NCI-H2029 treated with DMSO at 0.1 percent for 48 hours (cell line): ENCODE measurements at regions not wholly inside any gene's neighbourhood (a gene's known extent, or its start where the extent isn't known, plus 50 kb on each side); places are given as distances from the start of the nearest gene placed in this dataset.

Experiments used
- DNase-seq: peaks from one replicate; lab custom pipeline; 2025; lab: John Stamatoyannopoulos, UW

DNA sequence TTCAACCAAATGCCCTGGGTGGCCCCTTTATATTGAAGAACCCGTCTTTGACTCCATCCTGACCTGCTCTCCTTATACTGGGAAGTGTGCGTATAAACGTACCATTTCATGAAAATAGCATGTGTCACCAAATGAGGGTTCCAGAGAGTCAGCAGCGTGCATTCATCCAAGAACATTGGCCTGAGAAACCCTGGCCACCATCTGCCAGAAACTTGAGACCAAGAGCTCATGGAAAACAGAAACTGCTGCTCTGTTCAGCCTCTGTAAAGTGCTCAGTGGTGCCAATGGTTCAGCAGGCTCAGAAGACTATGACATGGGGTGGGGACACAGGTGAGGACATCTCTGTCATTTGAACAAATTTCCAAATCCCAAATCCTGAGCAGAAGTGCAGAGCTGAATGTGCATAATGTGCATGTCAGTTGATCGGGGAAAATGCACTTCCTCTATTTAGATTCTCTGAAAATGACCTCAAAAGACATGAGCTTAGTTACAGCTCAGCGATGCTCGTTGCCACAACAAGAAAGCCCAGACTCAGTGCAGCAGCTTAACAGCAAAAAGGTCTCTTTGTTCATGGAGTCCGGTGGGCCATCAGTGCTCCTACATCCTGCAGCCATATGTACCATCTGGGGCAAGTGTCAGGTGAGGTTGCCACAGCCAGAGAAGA, 176.1 kb downstream of the ATPSCKMT start:
- DNase-seq: no peak

DNA sequence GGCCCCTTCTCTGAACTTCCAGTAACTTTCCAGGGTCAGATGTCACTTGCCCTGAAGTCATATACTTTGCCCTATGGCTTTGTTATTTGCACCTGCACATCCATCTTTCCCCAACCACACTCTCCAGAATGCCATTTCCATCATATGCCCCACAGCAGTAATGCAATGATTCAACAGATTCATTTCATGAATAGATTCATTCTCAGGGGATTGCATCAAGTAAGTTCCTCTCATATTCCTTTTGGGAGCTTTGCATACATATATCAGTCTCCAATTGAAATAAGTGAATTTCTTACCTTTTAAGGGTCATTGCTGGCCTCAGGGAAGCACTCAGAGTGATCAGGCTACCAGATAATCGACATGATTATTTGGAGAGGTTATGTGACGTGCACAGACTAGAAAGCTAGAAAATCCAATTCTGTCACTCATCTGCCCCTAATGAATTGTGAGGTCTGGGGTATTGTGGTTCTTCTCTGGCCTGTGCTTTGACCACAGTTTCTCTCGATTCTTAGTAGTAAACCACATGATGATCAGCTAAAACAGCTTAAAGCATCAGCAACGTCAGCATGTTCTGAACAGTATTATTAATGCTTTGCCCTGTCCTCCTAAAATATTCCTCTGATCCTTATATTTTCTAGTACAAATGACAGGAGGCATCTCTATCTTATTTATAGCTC, 179.9 kb downstream of the ATPSCKMT start:
- DNase-seq: no peak

DNA sequence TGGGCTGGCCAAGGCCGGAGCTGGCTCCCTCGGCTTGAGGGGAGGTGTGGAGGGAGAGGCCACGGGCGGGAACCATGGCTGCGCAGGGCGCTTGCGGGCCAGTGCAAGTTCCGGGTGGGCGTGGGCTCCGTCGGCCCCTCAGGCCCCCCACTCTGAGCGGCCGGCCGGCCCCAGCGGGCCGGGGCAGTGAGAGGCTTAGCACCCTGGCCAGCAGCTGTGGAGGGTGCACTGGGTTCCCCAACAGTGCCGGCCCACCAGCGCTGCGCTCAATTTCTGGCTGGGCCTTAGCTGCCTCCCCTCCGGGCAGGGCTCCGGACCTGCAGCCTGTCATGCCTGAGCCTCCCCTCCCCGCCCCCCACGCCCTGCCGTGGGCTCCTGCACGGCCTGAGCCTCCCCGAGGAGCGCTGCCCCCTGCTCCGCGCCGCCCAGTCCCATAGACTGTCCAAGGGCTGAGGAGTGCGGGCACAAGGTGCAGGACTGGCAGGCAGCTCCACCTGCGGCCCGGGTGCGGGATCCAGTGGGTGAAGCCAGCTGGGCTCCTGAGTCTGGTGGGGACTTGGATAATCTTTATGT, 184.2 kb downstream of the ATPSCKMT start:
- no peak for DNase-seq

DNA sequence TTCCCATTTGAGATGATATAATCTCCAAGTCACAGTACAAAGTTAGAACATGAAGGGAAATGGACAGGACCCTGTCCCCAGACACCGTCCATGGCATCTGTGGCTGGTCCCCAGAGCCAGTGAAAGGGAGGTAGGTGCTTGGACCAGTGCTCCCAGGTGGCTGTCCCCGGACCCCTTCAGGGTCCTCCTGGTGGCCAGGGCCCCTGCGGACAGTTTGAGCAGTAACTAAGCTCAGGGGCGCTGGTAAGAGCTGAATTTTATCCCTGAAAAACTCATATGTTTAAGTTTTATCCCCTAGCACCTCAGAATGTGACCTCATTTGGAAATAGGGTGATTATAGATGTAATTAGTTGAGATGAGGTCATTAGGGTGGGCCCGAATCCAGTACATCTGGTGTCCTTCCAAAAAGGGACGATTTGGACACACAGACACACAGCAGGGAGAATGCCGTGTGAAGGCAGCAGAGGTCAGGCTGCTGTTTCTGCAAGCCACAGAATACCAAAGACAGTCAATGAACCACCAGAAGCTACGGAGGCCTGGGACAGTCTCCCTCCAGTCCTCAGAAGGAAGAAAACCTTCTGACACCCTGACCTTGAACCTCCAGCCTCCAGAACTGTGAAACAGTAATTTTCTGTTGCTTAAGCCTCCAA, 185.0 kb downstream of the ATPSCKMT start:
- no peak for DNase-seq

DNA sequence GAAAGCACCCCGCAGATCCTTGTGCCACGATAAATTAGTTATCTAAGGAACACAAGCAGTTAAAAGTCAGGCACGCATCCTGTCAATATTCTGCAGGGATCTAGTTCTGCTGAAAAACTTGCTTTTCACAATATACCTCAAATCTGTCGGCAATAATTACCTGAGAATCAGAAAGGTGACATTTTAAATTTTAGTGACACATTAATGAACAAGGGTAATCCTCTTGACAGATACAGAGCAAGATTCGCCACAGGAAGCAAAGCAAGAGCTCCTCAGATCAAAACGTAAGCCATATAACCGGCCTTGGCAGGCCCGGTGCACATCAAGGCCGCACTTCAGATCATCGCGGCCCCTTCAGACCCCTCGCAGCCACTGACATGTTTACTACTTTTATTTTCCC, 185.7 kb downstream of the ATPSCKMT start:
- DNase-seq: no peak

DNA sequence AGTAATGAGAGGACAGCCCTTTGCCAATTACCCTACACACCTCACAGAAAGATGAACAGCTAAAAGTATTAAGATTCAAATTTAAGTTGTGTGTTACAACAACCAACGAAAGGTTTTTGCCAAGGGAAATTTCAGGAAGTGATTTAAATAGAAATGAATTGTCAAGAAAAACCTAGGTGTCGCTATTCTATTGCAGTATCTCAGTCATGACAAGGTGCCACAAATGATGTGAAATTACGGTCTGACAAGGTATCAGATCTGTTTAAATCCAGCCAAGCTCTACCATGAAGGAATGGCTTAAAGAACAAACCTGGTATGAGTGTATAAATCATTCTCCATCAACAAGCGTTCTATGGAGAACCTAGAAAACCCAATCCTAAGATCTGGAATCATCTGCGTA, 189.7 kb downstream of the ATPSCKMT start:
- DNase-seq: no peak

DNA sequence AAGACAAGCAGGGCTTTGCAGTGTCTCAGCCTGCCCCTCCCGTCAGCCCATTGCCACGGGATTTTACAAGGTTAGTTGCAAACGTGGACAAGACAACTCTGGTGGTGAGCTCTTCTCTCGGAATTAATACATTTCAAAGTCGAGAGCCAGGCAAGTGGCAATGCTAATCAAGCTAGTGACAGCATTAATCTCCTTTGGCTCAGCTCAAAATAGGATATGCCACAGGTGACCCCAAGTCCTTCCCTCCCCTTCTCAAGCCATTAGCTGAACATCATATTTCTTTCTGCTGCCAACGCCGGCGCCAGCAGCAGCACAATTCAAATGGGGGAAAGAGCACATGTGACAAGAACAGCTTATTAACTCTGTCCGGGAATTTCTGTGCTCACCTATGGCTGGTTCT, 190.1 kb downstream of the ATPSCKMT start:
- DNase-seq: no peak

DNA sequence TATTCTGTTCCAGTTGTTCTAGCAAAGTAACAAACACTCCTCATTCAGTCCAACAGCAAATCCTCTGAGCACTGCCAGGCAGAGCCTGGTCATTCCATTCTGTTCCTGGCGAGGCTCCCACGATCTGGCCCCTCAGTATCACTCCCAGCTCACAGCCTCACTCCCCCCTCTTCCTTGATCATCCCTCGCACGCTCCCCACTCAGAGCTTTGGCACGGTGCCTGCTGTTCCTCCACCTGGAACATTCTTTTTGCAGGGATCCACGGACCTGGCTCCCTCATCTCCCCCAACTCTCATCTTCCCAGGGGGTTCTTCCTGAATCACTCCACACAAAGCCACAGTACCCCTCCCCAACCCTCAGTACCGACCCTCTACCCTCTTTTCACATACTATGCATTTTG, 192.3 kb downstream of the ATPSCKMT start:
- no peak for DNase-seq

DNA sequence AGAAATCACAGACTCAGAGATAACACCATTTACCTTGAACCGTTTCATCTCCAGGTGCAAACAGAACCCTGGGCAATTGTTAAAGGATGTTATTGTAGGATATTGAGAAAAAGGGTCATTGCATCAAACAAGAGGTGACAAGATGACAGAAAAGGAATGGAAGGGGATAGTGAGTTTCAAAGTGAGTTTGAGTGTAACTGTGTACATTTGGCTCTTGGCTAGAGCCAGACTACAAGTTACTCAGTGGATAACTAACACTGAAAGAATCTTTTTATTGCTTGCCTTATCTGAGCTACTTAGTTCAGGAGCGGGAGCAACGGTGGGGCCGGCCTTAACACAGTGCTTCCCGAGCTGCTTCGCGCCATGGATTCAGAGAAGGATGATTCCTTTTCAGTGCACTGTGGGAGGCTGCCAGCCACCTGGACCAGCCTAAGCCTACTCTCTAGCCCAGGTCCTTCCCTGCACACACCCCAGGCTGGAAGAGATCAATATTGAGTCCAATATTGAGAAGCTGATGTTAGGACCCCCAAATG, 193.4 kb downstream of the ATPSCKMT start:
- DNase-seq: no peak

DNA sequence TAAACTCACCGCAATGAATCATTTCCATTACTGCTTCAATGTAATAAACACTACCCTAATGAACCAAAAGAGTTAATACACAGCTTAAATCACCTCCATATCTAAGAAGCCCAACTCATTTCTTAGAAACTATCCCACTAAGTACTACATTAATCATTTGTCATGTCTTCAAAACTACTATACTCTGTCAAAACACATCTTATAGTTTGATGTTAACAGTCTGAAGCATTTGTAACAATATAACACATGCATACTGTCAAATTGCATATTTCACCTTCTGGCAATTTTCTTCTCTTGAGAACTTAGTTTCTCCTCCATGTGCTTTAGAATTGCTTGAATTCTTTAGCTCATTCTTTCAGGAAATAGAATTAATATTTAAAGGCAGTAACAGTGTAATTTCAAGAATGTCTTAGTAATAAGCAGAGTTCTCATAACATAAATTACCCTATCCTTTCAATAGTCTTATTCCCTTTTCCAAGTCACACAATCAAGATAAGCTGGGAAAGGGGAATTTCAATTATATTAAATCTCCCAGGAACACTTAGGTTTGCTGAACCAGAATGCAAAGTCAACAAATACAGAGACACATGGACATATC, 199.7 kb downstream of the ATPSCKMT start:
- DNase-seq: no peak

DNA sequence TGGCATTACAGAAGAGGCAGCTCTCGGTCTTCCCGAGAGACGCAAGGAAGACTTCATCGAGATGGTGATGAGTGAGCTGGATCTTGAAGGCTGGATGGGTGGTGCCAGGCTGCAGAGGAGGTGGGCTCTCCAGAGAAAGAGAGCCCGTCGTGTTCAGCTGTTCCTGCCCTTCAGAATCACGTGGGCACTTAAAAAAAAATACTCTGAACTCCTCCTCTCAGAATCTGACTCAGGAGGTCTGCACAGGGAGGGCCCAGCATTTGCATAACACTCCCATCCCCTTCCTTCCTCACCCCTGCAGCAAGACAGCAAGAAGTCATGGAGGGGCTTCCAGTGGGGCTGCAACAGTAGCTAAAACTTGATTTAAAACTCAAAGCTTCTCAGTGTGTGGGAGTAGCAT, 203.0 kb downstream of the ATPSCKMT start:
- no peak for DNase-seq

DNA sequence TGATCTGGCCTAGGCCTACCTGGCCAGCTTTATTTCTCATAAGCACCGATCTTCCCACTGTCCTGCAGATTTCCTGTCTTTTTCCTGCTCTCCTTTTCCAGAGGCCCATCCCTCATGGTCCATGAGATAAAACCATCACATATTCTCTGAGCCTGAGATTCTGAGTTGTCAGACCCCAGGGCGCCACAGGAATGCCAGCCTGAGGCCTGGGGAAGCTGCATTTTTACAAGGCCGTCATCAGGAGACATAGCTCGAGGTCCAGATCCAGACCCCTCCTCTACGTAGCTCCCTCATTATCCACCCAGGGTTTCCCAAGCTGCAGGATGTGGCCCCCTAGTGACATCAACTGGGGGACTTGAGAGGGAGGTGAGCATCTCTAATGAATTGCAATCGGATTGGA, 204.3 kb downstream of the ATPSCKMT start:
- no peak for DNase-seq

DNA sequence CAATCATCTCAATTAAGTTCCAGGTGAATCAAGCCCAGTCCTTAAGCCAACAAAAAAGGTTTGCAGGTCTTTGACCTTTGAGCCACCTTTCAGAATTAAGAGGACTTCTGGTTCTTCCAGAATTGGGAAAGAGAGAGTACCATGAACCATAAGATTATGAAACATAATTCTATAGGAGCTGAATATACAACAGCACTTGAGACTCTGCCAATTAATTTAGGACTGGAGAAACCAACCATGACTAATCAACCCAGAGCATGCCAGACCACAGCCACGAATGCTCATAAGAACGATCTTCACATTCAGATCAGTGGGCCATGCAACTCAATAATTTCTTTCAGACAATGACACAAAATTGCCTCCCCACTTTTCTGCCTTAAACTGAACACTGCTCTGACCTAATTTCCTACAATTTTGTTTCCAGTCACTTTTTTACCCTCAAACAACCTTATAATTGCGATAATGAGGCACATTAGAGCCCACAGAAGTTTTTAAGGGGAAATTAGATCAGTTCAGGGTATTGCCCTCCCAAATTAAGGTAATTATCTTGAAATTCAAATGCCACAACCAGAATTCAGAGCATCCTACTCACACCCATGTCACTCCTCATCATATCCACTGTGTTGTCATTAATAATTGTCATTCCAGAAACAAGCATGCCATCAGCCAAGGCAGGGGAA, 213.4 kb downstream of the ATPSCKMT start:
- DNase-seq: no peak

DNA sequence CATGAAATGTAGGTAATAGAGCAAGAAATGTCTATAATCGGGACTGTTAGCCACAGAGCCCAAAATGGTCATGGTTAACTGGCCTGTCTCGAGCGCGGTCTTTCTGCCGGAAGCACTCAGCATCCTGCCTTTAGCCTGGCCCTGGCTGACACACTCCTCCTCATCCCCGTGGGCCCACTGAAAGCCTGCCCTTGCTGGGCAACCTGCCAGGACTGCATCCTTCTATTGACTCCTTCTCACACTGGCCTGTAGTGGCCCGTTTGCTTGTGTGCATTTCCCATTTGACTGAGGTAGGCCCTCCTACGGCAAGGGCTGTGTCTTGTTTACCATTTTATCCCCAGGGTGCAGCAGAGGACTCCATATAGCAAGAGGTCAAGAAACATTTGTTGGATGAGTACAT, 215.7 kb downstream of the ATPSCKMT start:
- no peak for DNase-seq

DNA sequence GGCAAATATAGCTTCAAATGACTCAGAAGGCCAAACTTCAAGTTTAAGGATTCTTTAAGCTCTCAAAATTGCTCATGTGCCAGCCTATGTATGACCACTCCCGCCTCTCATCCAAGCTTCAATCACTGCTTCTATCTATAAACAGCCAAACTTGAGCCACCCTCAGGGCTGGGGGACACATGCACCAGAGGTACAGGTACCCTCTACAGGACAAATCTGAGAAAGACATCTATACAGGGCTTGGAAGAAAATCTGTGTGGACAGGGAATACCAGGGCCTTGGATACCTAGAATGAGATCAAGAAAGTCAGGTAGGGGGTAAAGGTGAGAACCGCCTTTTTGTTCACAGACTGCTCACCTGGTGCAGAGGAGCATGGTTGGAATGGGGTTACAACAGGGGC, 217.9 kb downstream of the ATPSCKMT start:
- DNase-seq: no peak

DNA sequence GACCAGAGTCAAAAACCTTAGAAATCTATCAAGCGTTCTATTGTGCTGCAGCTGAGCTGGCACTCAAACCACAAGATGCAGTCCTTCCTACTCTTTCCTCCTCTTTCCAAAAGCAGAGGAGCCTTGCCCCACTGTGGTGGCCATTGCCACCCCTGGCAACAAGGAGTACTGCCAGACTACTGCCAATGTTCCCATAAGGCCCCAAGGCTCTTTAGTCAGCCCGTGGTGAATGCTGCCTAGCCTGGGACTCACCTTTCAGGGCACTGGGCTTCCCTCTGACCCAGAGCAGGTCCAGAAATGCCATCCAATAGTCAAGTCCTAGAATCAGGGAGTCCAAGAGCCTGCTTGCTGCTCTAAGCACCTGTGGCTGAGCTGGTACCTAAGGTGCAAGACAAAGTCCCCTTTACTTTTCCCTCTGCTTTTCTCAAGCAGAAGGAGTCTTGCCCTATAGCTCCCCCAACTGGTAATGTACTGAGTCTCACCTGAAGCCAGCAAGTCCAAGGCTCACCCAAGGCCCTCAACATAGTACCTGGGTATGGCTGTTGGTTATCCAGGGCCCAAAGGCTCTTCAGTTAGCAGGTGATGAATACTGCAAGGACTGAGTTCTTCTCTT, 219.4 kb downstream of the ATPSCKMT start:
- no peak for DNase-seq

DNA sequence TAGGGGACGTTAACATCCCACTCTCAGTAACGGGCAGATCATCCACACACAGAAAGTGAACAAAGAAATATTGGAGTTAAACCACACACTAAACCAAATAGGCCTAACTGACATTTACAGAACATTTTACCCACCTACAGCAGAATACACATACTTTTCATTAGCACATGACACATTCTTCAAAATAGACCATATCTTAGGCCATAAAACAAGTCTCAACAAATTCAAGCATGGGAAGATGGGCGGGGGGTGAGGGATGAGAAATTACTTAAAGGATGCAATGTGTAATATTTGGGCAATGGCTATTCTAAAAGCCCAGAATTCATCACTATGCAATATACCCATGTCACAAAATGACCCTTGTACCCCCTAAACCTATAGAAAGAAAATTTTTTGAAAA, 226.2 kb downstream of the ATPSCKMT start:
- DNase-seq: no peak

DNA sequence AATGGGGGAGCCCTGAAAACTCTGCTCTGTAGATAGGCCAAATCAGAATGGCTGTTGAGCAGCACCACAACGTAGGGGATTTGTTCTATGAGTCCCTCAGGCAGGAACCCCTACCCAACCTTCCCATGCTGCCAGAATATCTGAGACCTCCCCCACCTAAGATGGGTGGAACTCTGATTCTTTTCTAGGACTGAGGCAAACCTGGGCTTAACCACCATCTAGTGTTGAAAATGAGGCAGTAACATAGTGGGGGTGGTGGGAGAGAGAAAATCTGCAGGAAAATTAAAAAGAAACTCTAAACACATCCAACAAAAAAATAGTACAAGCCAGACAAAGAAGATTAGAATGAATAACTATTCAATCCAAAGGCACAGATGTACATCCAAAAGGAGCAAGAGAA, 228.4 kb downstream of the ATPSCKMT start:
- no peak for DNase-seq

DNA sequence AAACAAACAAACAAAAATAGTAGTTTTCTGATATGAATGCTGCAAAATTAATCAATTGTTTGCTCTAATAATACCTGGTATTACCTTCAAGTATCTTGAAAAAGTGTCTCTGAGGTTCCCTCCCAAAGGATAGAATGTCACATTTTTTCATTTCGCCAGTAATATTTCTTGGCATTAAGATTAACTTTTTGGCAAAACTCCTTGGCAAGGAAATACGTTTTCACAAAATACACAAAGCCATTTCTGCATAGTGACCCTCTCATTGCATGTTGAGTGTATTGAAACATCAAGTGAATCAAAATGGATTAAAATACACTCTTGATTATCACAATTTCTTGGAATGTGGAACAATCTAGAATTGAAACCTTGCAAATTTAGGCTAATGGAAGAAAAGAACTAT, 230.5 kb downstream of the ATPSCKMT start:
- no peak for DNase-seq

DNA sequence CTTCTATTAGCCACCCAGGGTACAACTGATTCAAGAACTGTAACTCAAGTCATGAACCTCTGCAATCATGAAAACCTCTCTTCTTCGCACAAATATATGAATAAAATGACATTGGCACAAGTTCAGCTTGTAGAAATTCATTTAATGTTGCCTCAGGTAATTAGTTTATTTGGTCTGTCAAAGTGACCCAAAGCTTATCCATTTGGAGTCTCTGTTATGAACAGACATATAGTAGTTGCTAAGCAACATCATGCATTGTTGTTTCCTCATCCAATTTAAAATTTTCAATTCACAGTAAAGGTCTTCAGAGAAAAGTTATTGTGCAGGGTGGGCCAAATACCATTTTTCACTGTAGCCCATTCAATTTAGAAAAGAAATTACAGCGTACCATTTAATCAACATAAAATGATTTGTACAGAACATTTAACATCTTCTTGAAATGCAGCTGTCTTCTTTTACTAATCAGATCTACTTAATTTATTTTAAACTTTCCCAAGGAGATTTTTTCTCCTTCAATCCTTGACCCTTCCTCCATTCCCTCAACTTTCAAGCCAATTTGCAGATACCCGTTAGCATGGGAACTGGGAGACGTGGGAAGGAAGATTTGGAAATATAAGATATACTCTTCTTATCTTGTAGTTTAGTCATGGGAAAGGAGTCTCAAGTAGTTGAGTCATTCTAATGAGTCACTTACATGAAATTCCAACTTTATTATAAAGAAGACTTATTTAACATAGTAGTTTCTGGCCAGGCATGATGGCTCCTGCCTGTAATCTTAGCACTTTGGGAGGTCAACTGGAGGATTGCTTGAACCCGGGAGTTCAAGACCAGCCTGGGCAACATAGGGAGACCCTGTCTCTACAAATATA, 231.3 kb downstream of the ATPSCKMT start:
- no peak for DNase-seq

DNA sequence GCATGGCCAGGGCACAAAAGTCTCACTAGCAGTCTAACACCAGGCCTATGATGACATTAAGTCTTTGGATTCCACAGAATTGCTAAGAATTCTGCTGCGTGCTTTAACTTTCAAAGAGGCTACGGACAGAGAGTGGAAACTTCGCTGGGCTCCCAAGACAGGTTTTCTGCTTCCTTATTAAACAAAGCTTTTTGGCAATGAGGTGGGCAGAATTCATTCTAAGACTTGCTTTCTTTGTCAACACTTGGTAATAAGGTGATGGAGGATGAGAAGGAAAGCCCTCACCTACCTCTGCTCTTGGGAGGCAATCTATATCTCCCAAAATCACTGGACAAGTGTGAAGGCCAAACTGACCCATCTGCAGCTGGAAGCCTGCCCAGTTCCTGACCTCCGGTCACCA, 231.9 kb downstream of the ATPSCKMT start:
- DNase-seq: no peak
